Ishikawa (cell line): ENCODE measurements at regions not wholly inside any gene's neighbourhood (a gene's known extent, or its start where the extent isn't known, plus 50 kb on each side); places are given as distances from the start of the nearest gene placed in this dataset.

Experiments used
- CEBPB ChIP-seq: IDR thresholded peaks from 2 replicates; pipeline ENCODE4 v1.6.1; 2012
- CREB1 ChIP-seq: IDR thresholded peaks from 2 replicates; pipeline ENCODE4 v1.6.1; 2012; ENCODE audit warnings: low read depth
- EGR1 ChIP-seq: IDR thresholded peaks from 2 replicates; pipeline ENCODE4 v1.6.1; 2012
- EP300 ChIP-seq: IDR thresholded peaks from 2 replicates; pipeline ENCODE4 v1.6.1; 2012; ENCODE audit warnings: borderline replicate concordance
- FOXM1 ChIP-seq: IDR thresholded peaks from 2 replicates; pipeline ENCODE4 v1.6.1; 2012; ENCODE audit warnings: low read depth, borderline replicate concordance
- NFIC ChIP-seq: IDR thresholded peaks from 2 replicates; pipeline ENCODE4 v1.6.1; 2012
- RAD21 ChIP-seq: IDR thresholded peaks from 2 replicates; pipeline ENCODE4 v1.6.1; 2012; ENCODE audit warnings: low read depth
- TAF1 ChIP-seq: IDR thresholded peaks from 2 replicates; pipeline ENCODE4 v1.6.1; 2012; ENCODE audit warnings: low read depth, mild to moderate bottlenecking
- TCF12 ChIP-seq: IDR thresholded peaks from 2 replicates; pipeline ENCODE4 v1.6.1; 2012; ENCODE audit warnings: low read depth
- TEAD4 ChIP-seq: IDR thresholded peaks from 2 replicates; pipeline ENCODE4 v1.6.1; 2012
- YY1 ChIP-seq: IDR thresholded peaks from 2 replicates; pipeline ENCODE4 v1.6.1; 2012; ENCODE audit warnings: low read depth
- ZBTB7A ChIP-seq: IDR thresholded peaks from 2 replicates; pipeline ENCODE4 v1.6.1; 2012; ENCODE audit warnings: low read depth
- TF ChIP-seq, protein P1 (sequence below): IDR thresholded peaks from 2 replicates; pipeline ENCODE4 v1.6.1; 2012
- TF ChIP-seq, protein P2 (sequence below): IDR thresholded peaks from 2 replicates; pipeline ENCODE4 v1.6.1; 2012; ENCODE audit warnings: low read depth, mild to moderate bottlenecking
- TF ChIP-seq, protein P3 (sequence below): IDR thresholded peaks from 2 replicates; pipeline ENCODE4 v1.6.1; 2012

DNA sequence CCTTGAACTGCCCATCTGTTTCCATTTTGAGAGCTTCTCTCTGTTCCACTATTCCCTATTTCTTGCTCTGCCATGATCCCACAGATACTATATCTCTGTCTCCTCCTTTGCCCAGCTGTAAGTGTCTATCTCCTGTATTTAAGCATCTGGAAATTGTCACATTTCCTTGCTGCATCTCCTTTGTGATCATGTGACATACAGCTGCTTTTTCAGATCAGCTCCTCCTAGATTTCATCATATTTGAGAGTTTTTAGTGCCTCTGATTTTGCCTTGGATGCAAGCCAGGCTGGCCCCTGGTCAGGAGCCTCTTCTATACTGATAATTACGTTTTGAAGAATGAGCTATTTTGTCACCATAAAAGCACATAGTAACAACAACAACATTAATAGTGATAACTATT is 131.7 kb upstream of the TNP1 start:
- TF ChIP-seq CEBPB: no peak
- no peak for TF ChIP-seq RAD21
- TF ChIP-seq, protein P1, sequence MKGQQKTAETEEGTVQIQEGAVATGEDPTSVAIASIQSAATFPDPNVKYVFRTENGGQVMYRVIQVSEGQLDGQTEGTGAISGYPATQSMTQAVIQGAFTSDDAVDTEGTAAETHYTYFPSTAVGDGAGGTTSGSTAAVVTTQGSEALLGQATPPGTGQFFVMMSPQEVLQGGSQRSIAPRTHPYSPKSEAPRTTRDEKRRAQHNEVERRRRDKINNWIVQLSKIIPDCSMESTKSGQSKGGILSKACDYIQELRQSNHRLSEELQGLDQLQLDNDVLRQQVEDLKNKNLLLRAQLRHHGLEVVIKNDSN: no peak

DNA sequence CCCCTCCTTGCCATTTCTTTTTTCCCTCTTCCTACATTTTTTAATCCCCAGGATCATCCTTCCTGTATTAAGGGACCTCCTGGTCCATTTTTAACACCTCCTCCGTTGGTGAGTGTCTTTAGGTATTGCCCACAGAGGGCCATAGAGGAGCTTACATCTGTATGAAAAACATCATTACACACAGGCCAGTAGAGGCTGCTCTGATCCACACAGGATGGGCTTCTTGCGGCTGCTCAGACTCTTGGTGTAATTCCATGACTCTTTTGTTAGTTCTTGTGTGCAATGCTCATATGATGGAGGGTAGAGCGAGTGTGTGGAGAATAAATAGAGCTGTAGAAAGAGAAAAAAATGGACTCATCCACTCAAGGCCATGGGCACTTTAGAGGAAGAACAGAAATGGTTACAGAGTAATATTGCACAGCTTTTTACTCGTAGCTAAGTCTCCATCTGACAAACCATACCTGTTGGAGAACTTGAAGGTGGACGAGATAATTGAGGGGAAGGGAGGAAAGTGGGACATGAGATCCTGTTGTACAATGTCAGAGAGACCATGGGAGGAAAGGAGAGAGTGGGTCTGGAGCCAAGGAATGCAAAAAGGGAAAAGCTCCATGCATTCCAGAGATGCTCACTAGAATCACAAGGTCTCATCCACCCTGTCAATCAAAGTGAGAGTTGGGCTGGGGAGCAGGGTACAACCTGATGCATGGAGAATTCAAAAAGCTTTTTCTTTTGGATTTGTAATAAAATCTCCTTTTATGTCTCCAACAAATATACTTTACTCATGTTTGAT is 129.7 kb upstream of the TNP1 start:
- no peak for TF ChIP-seq EP300
- TF ChIP-seq YY1: no peak
- no peak for TF ChIP-seq TAF1
- TF ChIP-seq EGR1: no peak
- TF ChIP-seq CREB1: no peak
- TF ChIP-seq, protein P2, sequence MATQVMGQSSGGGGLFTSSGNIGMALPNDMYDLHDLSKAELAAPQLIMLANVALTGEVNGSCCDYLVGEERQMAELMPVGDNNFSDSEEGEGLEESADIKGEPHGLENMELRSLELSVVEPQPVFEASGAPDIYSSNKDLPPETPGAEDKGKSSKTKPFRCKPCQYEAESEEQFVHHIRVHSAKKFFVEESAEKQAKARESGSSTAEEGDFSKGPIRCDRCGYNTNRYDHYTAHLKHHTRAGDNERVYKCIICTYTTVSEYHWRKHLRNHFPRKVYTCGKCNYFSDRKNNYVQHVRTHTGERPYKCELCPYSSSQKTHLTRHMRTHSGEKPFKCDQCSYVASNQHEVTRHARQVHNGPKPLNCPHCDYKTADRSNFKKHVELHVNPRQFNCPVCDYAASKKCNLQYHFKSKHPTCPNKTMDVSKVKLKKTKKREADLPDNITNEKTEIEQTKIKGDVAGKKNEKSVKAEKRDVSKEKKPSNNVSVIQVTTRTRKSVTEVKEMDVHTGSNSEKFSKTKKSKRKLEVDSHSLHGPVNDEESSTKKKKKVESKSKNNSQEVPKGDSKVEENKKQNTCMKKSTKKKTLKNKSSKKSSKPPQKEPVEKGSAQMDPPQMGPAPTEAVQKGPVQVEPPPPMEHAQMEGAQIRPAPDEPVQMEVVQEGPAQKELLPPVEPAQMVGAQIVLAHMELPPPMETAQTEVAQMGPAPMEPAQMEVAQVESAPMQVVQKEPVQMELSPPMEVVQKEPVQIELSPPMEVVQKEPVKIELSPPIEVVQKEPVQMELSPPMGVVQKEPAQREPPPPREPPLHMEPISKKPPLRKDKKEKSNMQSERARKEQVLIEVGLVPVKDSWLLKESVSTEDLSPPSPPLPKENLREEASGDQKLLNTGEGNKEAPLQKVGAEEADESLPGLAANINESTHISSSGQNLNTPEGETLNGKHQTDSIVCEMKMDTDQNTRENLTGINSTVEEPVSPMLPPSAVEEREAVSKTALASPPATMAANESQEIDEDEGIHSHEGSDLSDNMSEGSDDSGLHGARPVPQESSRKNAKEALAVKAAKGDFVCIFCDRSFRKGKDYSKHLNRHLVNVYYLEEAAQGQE: no peak
- TF ChIP-seq FOXM1: no peak
- TF ChIP-seq CEBPB: no peak

DNA sequence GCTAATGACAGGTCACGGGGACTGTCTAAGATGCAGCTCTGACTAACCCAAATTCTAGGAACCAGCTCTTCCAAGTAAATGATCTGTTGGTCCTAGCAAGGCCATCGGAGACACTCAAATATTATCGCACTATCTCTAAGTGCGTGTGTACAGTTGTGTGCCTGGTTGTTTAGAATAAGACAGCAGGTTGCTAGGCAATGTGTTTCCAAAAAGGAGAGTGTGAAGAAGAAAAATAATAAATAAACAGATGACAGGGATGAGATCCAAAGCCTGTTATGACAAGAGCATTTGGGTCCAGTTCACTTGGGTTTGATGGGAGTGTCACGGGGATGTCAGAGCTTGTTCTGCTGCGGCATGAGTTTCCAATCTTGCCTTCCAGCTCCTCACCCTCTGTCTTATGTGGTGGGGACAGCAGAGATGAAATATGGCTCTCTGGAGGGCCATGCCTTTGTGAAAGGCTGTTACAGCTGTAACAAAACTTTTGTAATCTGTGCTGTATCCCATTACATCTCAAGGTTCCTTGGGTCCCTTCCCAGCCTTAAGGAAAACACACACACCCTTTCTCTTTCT is 127.5 kb upstream of the TNP1 start:
- TF ChIP-seq NFIC: no peak
- no peak for TF ChIP-seq RAD21
- TF ChIP-seq, protein P2: no peak
- no peak for TF ChIP-seq TEAD4
- no peak for TF ChIP-seq ZBTB7A
- no peak for TF ChIP-seq TCF12
- no peak for TF ChIP-seq CEBPB
- TF ChIP-seq, protein P3, sequence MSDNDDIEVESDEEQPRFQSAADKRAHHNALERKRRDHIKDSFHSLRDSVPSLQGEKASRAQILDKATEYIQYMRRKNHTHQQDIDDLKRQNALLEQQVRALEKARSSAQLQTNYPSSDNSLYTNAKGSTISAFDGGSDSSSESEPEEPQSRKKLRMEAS: no peak
- no peak for TF ChIP-seq EGR1
- TF ChIP-seq FOXM1: no peak
- TF ChIP-seq, protein P1: no peak

DNA sequence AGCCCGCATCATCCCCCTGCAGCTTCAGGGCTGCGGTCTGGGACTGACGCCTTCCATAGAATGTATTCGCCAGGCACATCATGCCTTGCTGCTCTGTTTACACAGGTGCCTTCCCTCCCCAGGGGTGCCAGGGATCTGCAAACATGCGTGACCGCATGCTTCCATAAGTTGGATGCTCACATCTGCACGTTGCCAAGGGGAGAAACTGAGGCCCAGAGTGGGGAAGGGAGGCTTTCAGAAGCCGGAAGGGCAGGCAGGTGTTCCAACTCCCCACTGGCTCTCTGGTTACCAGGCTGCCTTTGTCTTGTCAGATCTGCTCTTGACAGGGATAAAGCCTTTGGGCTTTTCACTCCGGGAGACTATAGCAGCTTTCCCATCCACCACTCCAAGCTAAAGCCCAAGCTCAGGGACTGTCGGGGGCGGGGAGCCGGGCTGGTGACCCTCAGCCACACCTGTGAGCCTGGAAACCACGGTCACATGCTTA is 125.8 kb upstream of the TNP1 start:
- TF ChIP-seq, protein P2: no peak
- TF ChIP-seq RAD21 (no peak), EP300 (no peak), TCF12 (no peak), TAF1 (no peak), YY1 (no peak), TEAD4 (no peak), EGR1 (no peak), ZBTB7A (no peak), CREB1 (no peak), FOXM1 (no peak), NFIC (no peak), CEBPB (no peak)
- TF ChIP-seq, protein P1: no peak
- TF ChIP-seq, protein P3: no peak
